ENCODE measurements at regions not wholly inside any gene's neighbourhood (a gene's known extent, or its start where the extent isn't known, plus 50 kb on each side); places are given as distances from the start of the nearest gene placed in this dataset.

GRCh38 chr7:68438811-68439210 lies 1159.5 kb upstream of the AUTS2 start (continued):
- TF ChIP-seq CHD7 (IDR thresholded peaks at IDR 0.05; ENCODE audit: insufficient replicate concordance, low read length) (no peak), RFX5 (IDR thresholded peaks at IDR 0.05; ENCODE audit: borderline replicate concordance, low read depth, low read length) (no peak), CBX8 (IDR thresholded peaks at IDR 0.05; ENCODE audit: borderline replicate concordance, low read depth, low read length) (no peak), POLR2AphosphoS5 (IDR thresholded peaks at IDR 0.05; ENCODE audit: low read depth, low read length) (no peak), TAF7 (optimal IDR thresholded peaks at IDR 0.05; ENCODE audit: borderline replicate concordance, low read depth, low read length) (no peak), KDM5A (IDR thresholded peaks at IDR 0.05; ENCODE audit: low read length) (no peak)

Measured in H1 (cell line).